WTC11 (cell line): ENCODE measurements at regions not wholly inside any gene's neighbourhood (a gene's known extent, or its start where the extent isn't known, plus 50 kb on each side); places are given as distances from the start of the nearest gene placed in this dataset.
"Not testable (repeated sequence)": the region's sequence is repeated elsewhere in the genome, so short reads cannot be mapped to it uniquely, and the experiment has no call there.

Experiments used
- ATF1 ChIP-seq: sonication (generic); formaldehyde crosslinking; IDR thresholded peaks from 2 replicates; pipeline ENCODE4 v1.8.1; 2023; ENCODE audit warnings: mild to moderate bottlenecking, moderate library complexity, missing genetic modification reagents
- FOXK1 ChIP-seq: sonication (generic); formaldehyde crosslinking; IDR thresholded peaks from 2 replicates; pipeline ENCODE4 v1.8.0; 2022; ENCODE audit warnings: mild to moderate bottlenecking, moderate library complexity, missing genetic modification reagents
- MXD4 ChIP-seq: fragments of 250-450 bp; sonication (Bioruptor Pico); IDR thresholded peaks from 2 replicates; pipeline ENCODE4 v1.8.0; 2021; ENCODE audit warnings: mild to moderate bottlenecking, moderate library complexity, borderline replicate concordance
- RELA ChIP-seq: sonication (generic); formaldehyde crosslinking; IDR thresholded peaks from 2 replicates; pipeline ENCODE4 v1.8.1; 2022; ENCODE audit warnings: missing genetic modification reagents, mild to moderate bottlenecking, borderline replicate concordance
- SMAD3 ChIP-seq: sonication (generic); formaldehyde crosslinking; IDR thresholded peaks from 2 replicates; pipeline ENCODE4 v1.8.0; 2022; ENCODE audit warnings: missing genetic modification reagents, mild to moderate bottlenecking, borderline replicate concordance
- ZNF396 ChIP-seq: fragments of 250-450 bp; sonication (Bioruptor Pico); IDR thresholded peaks from 2 replicates; pipeline ENCODE4 v1.8.0; 2021; ENCODE audit warnings: mild to moderate bottlenecking, moderate library complexity, borderline replicate concordance
- TF ChIP-seq, protein P1 (sequence below): sonication (generic); formaldehyde crosslinking; IDR thresholded peaks from 2 replicates; pipeline ENCODE4 v1.8.1; 2023; ENCODE audit warnings: mild to moderate bottlenecking, moderate library complexity, missing genetic modification reagents
- TF ChIP-seq, protein P2 (sequence below): sonication (generic); formaldehyde crosslinking; conservative IDR thresholded peaks from 2 replicates; pipeline ENCODE4 v1.8.1; 2022; ENCODE audit warnings: mild to moderate bottlenecking, missing genetic modification reagents
- TF ChIP-seq, protein P3 (sequence below): fragments of 200-600 bp; IDR thresholded peaks from 2 replicates; pipeline ENCODE4 v1.8.0; 2022; ENCODE audit warnings: antibody characterized with exemption
- TF ChIP-seq, protein P4 (sequence below): sonication (generic); formaldehyde crosslinking; IDR thresholded peaks from 2 replicates; pipeline ENCODE4 v1.8.1; 2023; ENCODE audit warnings: mild to moderate bottlenecking, missing genetic modification reagents
- TF ChIP-seq, protein P5 (sequence below): sonication (generic); formaldehyde crosslinking; IDR thresholded peaks from 2 replicates; pipeline ENCODE4 v1.8.1; 2022; ENCODE audit warnings: low read depth, missing genetic modification reagents, borderline replicate concordance
- TF ChIP-seq, protein P6 (sequence below): sonication (generic); formaldehyde crosslinking; IDR thresholded peaks from 2 replicates; pipeline ENCODE4 v1.8.1; 2022; ENCODE audit warnings: missing genetic modification reagents, borderline replicate concordance
- TF ChIP-seq, protein P7 (sequence below): sonication (generic); formaldehyde crosslinking; IDR thresholded peaks from 2 replicates; pipeline ENCODE4 v1.8.0; 2022; ENCODE audit warnings: mild to moderate bottlenecking, missing genetic modification reagents

DNA sequence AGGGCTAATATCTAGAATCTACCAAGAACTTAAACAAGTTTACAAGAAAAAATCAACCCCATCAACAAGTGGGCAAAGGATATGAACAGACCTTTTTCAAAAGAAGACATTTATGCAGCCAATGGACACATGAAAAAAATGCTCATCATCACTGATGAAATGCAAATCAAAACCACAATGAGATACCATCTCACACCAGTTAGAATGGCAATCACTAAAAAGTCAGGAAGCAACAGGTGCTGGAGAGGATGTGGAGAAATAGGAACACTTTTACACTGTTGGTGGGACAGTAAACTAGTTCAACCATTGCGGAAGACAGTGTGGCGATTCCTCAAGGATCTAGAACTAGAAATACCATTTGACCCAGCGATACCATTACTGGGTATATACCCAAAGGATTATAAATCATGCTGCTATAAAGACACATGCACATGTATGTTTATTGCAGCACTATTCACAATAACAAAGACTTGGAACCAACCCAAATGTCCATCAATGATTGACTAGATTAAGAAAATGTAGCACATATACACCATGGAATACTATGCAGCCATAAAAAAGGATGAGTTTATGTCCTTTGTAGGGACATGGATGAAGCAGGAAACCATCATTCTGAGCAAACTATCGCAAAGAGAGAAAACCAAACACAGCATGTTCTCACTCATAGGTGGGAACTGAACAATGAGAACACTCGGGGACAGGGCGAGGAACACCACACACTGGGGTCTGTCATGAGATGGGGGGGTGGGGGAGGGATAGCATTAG, 1267.9 kb upstream of the ZEB2 start:
- not testable (repeated sequence) for TF ChIP-seq RELA (CRISPR knock-in tag); MXD4 (CRISPR knock-in tag); FOXK1 (CRISPR knock-in tag); ATF1; ZNF396; SMAD3 (CRISPR knock-in tag)
- TF ChIP-seq, protein P1, sequence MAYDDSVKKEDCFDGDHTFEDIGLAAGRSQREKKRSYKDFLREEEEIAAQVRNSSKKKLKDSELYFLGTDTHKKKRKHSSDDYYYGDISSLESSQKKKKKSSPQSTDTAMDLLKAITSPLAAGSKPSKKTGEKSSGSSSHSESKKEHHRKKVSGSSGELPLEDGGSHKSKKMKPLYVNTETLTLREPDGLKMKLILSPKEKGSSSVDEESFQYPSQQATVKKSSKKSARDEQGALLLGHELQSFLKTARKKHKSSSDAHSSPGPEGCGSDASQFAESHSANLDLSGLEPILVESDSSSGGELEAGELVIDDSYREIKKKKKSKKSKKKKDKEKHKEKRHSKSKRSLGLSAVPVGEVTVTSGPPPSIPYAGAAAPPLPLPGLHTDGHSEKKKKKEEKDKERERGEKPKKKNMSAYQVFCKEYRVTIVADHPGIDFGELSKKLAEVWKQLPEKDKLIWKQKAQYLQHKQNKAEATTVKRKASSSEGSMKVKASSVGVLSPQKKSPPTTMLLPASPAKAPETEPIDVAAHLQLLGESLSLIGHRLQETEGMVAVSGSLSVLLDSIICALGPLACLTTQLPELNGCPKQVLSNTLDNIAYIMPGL (CRISPR knock-in tag): not testable (repeated sequence)
- TF ChIP-seq, protein P2, sequence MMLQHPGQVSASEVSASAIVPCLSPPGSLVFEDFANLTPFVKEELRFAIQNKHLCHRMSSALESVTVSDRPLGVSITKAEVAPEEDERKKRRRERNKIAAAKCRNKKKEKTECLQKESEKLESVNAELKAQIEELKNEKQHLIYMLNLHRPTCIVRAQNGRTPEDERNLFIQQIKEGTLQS (CRISPR knock-in tag): not testable (repeated sequence)
- TF ChIP-seq, protein P3, sequence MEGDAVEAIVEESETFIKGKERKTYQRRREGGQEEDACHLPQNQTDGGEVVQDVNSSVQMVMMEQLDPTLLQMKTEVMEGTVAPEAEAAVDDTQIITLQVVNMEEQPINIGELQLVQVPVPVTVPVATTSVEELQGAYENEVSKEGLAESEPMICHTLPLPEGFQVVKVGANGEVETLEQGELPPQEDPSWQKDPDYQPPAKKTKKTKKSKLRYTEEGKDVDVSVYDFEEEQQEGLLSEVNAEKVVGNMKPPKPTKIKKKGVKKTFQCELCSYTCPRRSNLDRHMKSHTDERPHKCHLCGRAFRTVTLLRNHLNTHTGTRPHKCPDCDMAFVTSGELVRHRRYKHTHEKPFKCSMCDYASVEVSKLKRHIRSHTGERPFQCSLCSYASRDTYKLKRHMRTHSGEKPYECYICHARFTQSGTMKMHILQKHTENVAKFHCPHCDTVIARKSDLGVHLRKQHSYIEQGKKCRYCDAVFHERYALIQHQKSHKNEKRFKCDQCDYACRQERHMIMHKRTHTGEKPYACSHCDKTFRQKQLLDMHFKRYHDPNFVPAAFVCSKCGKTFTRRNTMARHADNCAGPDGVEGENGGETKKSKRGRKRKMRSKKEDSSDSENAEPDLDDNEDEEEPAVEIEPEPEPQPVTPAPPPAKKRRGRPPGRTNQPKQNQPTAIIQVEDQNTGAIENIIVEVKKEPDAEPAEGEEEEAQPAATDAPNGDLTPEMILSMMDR: not testable (repeated sequence)
- TF ChIP-seq, protein P4, sequence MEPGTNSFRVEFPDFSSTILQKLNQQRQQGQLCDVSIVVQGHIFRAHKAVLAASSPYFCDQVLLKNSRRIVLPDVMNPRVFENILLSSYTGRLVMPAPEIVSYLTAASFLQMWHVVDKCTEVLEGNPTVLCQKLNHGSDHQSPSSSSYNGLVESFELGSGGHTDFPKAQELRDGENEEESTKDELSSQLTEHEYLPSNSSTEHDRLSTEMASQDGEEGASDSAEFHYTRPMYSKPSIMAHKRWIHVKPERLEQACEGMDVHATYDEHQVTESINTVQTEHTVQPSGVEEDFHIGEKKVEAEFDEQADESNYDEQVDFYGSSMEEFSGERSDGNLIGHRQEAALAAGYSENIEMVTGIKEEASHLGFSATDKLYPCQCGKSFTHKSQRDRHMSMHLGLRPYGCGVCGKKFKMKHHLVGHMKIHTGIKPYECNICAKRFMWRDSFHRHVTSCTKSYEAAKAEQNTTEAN: not testable (repeated sequence)
- TF ChIP-seq, protein P5, sequence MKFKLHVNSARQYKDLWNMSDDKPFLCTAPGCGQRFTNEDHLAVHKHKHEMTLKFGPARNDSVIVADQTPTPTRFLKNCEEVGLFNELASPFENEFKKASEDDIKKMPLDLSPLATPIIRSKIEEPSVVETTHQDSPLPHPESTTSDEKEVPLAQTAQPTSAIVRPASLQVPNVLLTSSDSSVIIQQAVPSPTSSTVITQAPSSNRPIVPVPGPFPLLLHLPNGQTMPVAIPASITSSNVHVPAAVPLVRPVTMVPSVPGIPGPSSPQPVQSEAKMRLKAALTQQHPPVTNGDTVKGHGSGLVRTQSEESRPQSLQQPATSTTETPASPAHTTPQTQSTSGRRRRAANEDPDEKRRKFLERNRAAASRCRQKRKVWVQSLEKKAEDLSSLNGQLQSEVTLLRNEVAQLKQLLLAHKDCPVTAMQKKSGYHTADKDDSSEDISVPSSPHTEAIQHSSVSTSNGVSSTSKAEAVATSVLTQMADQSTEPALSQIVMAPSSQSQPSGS (CRISPR knock-in tag): not testable (repeated sequence)
- TF ChIP-seq, protein P6, sequence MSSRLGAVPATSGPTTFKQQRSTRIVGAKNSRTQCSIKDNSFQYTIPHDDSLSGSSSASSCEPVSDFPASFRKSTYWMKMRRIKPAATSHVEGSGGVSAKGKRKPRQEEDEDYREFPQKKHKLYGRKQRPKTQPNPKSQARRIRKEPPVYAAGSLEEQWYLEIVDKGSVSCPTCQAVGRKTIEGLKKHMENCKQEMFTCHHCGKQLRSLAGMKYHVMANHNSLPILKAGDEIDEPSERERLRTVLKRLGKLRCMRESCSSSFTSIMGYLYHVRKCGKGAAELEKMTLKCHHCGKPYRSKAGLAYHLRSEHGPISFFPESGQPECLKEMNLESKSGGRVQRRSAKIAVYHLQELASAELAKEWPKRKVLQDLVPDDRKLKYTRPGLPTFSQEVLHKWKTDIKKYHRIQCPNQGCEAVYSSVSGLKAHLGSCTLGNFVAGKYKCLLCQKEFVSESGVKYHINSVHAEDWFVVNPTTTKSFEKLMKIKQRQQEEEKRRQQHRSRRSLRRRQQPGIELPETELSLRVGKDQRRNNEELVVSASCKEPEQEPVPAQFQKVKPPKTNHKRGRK (CRISPR knock-in tag): not testable (repeated sequence)
- TF ChIP-seq, protein P7, sequence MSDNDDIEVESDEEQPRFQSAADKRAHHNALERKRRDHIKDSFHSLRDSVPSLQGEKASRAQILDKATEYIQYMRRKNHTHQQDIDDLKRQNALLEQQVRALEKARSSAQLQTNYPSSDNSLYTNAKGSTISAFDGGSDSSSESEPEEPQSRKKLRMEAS (CRISPR knock-in tag): not testable (repeated sequence)
